Inferior parietal cortex (tissue), 1 donor: ENCODE measurements at regions not wholly inside any gene's neighbourhood (a gene's known extent, or its start where the extent isn't known, plus 50 kb on each side); places are given as distances from the start of the nearest gene placed in this dataset.

Experiments used
- DNase-seq: peaks from one replicate; pipeline ENCODE4 v3.0.0-alpha.2; 2016; ENCODE audit errors: extremely low spot score

DNA sequence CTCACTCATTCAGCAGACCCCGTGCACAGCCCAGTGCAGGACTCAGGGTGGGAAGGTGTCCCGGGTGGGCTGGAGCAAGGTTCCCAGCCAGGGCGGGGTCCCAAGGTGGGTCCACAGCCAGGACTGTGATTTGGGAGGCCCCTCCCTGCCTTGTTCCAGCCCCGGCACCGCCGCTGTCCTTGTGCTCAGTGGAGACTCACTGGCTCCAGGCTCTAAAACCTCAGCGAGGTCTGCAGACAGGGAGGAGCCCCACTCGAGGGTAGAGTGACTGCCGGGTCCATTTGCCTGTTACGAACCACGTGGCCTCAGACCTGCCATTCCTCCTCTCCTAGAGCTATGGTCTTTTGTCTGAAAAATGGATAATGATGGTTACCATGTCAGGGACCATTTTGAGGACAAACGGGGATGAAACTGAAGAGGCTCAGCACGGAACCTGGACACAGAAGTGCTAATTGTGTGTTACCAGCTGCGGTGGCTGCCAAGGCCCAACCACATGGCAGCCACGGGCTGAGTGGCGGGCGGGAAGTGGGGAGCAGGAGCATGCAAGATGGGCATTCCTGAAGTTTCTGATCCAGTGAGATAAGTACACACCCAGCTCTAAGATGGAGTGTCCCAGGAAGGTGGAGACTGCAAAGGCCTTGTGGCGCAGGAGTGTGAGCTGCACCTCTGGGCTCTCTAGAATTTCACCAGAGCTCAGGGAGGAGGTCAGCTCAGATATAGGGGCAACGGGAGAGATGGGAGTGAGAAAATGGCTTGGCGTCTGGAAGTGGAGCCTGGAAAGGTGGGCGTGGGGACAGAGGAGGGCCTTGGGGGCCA is 317.6 kb downstream of the SEC14L1 start:
- DNase-seq, result no peak

DNA sequence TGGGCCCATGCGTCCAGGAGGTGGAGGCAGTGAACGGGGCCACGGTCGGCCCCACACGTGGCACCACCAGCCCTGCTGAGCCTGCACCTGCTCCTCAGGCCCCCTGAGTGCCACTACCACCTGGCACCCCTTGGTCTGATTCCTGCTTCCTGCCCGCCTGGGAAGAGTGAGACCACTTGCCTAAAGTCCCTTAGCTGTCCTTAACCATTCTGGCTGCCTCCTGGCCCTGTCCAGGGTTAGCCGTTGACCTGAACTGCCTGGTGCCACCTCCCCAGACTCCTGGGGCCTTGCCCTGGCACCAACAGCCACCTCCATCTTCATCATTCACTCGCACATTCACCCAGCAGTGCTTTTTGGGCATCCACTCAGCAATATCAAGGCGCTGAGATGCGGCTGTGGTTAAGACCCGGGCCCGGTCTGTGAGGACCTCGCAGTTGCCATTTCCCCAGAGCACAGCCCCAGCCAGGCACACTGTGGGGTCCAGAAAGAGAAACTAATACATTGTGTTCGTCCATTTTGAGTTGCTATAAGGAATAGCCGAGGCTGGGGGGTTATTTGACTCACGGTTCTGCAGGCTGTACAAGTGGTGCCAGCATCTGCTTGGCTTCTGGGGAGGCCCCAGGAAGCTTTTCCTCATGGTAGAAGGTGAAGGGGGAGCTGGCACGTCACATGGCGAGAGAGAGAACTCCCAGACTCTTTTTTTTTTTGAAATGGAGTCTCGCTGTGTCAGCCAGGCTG is 318.4 kb downstream of the SEC14L1 start:
- no peak for DNase-seq

DNA sequence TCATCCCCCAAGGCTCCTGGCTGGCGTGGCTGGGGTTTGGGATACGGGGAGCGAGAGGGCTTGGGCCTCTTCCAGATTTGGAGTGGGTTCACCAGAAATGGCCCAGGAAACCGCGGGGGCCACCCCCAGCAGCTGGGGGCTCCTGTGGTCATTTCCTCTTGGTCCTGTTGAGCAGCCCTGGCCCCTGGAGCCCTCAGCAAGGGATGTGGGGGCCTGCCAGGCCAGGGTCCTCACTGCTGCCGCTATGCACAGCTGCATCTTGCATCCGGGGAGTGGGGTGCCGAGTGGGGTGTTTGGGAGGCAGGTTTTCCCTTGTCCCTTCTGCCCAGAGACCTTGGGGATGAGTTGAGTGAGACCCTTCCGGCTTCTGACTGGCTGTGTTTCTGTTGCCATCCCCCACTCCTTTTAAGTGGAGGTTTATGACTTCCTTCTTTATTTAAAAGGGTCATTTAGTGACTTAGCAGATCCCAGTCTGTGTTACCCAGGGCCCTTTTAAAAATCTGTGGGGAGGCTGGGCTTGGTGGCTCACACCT is 319.8 kb downstream of the SEC14L1 start:
- no peak for DNase-seq

DNA sequence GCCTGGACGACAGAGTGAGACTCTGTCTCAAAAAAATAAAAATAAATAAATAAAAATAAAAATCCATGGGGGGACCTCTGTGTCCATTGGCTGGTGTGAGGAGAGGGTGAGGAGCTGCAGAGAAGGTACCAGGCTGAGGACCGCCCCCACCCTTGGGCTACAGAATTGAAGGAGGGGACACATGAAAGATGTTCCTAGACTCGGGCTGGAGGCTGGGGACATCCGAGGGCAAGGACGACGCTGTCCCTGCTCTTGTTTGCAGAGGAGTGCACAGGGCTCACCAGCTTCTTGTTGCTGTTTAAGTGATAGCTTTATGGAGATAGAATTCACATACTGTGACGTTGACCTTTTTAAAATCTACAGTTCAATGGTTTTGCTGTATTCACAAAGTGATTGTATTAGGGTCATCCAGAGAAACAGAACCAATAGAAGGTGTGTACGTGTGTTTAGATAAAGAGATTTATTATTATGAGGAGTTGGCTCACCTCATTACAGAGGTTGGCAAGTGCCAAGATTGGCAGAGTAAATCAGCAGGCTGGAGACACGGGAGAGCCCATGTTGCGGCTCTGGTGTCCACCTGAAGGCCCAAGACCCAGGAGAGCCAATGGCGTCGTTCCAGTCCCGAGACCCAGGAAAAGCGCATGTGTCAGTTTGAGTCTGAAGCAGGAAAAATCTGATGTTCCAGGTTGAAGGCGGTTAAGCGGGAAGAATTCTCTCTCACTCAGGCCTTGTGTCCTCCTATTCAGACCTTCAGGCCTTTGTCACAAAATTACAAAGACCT is 320.7 kb downstream of the SEC14L1 start:
- DNase-seq, result no peak

DNA sequence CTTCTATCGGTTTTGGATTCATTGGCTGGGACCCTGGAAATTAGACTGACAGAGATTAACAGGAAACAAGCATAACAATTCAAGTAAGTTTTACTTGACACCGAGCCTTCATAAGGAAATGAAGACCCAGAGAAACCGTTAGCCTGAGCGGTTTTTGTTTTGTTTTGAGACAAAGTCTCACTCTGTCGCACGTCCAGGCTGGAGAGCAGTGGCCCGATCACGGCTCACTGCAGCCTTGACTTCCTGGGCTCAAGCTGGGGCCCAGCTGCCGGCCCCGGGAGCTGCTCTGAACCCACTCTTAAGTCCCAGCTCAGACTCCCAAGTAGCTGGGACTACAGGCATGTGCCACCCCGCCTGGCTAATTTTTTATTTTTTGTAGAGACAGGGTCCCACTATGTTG is 321.3 kb downstream of the SEC14L1 start:
- DNase-seq, result no peak

DNA sequence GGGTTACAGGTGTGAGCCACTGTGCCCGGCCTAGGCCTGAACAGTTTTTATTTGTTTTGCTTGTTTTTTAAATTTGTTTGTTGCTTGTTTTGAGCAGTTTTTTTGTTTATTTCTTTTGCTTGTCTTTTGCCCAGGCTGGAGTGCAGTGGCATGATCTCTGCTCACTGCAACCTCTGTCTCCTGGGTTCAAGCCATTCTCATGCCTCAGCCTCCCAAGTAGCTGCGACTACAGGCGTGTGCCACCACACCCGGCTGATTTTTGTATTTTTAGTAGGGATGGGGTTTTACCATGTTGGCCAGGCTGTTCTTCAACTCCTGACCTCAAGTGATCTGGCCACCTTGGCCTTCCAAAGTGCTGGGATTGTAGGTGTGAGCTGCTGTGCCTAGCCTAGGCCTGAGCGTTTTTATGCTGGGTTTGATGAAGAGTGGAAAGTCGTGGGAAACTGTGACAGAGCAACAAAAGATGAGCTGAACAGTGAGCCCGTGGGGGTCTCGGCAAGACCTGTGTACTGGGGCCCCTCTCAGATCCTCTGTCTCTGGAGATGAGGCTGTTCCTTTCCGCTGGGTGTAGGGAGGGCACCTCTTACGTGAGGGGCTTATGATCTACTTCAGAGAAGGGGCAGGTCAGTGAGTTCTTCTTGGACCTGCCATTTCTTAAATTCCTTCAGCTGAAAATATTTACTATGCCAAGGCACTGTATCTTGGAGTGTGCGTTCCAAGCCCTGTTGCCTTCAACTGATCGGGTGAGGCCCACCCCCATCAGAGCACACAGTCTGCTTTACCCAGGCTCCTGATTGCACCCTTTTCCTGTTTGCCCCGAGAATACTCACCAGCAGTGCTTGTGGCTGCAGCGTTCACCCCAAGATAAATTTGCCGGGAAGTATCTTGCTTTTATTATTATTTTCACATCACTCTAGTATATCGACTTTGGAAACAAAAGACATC is 322.1 kb downstream of the SEC14L1 start:
- no peak for DNase-seq

DNA sequence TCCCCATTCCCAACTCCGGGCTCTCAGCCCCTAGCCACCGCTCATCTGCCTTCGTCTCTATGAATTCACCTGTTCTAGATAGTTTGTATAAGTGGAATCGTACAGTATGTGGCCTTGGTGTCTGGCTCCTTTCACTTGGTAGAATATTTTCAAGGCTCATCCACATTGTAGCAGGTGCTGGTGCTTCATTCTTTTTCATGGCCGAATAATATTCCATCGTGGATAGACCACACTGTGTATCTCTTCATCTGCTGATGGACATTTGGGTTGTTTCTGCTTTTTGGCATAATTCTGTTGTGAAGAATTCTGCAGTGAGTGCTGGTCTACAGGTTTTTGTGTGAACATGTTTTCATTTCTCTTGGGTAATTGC is 324.2 kb downstream of the SEC14L1 start:
- no peak for DNase-seq

DNA sequence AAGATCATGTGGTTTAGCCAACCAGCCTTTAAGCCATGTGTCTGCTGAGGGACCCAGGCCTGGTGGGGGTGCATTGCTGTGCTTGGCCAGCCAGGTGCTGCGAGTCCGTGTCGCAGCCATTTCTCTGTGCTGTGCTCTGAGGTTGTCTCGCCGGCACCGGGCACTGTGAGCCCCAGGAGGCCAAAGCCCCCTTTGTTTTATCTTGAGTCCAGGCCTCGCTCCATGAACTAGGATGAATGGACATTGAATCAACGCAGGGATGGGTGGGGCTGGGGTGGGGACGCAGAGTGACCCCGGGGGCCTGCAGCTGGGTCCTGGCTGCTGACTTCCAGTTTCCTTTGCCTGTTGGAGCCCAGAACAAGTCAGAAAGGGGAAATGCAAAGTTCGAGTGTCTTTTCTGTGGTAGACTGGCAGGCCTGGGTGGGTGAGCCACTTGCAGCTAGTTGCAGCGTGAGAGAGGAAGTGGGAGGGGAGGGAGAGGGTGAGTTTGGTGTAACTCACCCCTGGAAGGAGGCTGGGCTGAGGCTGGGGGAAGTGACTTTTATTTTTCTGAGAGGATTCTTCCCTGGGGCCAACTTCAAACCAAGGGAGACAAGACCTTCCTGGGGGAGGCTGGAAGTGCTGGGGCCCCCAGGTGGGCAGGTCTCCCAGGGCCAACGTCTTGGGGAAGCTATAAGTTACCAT is 324.7 kb downstream of the SEC14L1 start:
- DNase-seq, result no peak

DNA sequence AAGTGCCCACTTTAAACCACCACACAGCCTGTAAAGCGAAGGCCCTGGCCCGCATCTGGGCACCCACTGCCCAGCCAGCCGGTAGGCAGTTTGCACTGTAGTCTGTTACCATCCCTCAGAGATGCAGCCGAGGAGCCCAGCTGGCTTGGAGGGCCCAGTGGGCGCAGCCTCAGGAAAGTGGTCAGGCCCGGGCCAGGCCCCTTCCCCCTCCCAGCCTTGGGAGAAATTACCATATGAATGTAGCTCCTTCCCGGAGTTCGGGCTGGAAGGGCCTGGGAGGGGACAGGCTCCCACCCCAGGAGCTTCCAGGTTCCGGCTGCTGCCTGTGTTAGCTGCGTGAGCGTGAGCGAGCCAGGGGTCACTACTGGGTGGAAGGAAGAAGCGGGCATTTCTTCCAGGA is 325.4 kb downstream of the SEC14L1 start:
- no peak for DNase-seq

DNA sequence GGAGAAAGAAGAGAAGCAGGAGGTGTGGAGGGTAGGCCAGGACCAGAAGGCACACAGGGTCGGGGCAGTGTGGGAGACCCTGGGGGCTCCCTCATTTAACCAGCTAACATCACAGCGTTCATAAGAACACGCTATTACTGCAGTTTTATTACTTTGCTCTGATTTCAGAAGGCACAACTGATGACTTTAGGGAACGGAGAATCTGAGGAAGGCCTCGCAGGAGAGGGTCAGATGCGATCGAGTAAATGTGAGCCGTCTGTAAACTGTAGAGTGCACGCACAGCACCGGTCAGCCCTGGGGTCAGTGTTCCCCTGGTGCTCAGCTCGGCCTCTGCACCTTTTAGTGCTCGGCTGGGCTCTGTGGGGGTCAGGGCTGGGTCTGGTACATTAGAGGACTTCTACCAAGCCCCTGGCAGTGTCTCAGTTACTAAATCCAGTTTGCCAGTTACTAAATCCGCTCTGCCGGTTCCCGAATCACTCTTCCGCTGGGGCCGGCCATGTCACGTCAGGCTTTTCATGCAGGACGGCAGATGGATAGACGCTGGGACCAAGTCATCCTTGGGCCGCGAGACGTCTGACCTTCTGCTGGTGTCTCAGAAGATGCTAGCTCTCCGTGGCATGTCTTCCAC is 325.9 kb downstream of the SEC14L1 start:
- DNase-seq, result no peak

DNA sequence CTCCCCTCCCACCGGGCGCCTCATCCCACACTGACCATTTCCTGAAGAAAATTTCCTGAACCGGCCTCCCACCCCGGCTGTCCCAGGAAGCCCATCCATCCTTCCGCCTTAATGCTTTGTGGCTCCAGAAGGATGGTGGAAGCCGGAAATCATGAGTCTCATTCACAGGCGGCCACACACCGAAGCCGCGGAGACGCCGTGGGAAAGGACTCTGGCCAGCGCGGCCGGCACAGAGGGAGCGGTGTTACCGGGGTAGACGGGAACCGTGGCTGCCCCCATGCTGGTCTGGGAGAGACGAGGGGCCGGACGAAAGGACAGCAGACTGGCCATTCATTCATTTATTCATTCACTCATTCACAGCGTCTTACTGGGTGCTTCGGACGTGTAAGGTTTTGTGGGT is 326.8 kb downstream of the SEC14L1 start:
- no peak for DNase-seq

DNA sequence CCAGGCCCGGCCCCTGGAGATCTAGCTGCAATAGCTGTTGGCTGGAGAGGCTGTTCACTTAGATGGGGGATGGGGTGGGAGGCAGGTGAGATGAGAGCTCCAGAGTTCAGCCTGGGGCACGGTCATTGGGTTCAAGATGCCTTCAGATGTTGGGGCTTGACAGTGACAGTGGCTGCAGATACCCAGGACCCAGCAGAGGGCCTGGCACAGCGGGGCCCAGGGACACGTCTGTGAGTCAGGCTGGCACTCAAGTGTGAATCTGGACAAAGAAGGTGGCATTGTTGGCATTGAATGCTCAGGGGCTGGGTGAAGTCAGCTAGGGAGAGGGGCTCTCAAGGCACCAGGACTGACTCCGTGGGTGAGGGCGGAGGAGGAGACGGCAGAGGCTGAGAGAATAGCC is 328.1 kb downstream of the SEC14L1 start:
- no peak for DNase-seq

DNA sequence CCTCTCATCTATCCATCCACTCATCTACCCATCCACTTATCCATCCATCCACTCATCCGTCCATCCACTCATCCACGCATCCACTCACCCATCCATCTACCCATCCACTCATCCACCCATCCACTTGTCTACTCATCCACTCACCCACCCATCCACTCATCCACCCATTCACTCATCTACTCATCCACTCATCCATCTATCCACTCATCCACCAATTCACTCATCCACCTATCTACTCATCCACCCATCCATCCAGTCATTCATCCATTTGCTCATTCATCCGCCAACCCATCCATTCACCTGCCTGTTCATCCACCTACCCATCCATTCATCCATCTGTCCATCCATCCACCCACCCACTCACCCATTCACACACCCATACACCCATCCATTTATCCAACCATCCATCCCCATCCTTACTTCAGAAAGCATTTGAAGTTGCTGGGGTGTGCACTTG is 329.6 kb downstream of the SEC14L1 start:
- DNase-seq, result no peak

DNA sequence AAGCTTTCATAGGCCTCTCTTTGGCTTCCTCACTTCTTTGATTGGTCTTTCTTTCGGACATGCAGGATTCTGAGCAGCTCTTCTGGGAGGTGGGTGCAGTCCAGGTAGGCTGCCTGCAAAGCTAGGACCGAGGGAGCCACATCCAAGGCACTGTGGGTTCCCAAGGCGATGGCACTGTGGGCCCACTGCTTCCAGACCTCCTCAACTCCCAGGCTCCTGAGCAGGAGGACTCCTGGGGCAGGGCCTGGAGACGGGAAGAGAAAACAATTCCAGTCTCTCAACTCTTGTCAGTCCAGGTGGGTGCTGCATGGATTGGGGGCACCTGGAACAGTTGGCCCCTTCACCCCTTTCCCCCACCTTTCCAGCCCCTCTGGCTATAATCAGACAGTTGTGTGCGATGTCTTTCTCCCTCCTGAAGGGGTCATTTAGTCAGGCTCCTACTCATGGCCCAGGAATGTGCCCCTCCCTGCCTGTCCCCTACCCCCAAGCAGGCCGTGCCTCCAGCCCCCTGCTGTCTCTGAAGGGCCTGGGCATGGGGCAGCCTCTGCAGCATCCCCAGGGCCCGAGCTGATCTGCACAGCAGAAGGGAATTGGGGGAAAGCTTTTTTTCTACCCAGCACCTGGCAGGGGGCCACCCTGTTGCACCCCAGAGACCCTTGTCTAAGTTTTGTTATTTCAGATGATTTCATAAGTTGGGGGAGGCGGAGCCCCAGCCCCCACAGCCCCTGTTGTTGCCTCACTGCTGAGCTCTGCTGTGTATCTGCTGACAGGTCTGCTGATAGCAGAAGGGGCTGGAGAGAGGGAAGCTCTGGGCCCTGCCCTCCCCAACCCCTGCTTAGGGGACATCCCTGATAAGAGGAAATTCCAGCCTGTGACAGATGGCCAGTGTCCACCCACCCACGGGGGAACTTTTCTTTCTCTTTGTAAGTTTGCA is 330.3 kb downstream of the SEC14L1 start:
- no peak for DNase-seq

DNA sequence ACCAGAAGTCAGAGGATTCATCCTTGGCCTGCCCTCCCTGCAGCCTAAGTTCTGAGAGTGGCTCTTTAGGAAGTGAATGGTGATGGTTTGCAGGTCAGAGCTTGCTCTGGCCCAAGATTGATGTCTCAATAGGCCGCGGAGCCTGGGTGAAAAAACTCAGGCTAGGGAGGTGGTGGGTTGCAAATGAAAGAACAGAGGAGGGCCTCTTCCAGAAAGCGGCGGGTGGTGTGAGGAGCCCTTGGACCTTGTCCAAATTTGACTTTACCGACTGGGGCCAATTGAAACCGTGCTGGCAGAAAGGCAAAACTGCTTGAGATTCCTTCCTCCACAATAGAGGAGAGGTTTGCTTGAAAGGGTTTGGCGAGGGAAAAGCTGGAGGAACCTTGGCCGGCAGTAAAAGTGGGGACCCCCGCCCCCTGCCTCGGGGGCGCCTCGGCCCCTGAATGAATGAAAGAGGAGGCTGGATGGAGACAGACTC is 331.3 kb downstream of the SEC14L1 start:
- DNase-seq, result peak; percentile 34

DNA sequence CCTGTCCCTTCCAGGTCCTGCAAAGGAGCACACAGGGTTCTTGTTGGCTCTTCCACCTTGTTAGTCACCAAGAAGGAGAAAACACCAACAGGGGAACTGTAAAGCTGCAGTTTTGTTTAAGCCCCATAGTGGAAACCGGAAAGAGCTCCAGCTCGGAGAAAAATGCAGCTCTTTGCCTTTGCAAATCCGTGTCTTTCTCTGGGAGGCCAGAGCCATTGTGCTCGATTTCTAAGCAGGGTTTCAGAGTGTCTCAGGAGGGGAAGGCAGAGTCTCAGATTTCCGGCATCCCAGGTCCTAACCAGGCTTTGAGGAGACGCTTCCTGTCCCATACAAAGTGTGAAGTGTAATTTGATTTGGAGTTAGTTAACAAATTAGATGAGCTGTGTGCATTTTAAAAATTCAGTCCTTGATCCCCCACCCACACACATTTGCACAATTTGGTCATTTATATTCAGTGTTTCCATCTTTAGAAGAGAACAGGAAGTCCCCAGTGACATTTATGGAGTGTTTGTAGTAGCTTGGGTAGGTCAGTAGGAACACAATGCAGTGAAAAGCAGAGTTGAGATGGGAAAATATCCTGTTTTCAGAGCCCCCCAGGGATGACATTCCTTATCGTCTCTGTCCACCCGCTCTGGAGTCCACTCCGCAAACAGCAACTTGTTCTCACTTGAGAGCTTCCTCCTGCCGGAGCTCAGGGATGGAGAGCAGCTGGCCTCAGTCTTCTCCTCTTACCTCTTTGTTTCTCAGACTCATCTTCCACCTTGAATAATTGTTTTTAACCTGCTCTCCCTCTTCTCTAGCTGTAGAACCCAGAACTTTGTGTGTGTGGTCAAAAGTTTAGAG is 331.9 kb downstream of the SEC14L1 start:
- peak; percentile 32 for DNase-seq

DNA sequence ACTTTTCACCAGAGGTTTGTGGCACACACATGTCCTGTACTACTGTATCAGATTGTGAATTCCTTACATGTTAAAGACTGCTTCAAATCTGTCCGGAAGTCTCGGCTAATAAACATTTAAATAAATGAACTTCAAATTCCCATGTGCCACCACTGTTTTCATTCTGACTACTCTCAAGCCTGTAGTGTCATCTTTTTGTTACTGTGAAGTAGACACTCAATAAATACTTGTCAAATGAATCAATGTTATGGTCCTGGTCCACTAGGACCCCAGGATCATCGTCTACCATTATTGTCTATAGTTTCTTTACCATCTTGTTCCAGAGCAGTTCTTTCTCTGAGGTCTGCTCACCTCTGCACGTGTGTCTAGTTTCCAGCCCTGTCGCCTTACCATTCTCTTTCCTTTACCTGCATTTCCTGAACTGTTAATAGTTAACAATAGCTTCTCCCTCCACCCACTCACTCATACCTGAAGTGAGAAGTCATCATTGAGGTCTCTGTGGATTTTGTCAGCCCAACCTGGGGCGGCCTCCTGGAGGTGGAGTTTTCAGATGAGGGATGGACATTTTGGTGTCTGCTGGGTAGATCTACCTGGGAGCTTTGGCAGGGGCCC is 333.0 kb downstream of the SEC14L1 start:
- DNase-seq, result no peak
